Endothelial cell of umbilical vein (primary cell): ENCODE measurements at regions not wholly inside any gene's neighbourhood (a gene's known extent, or its start where the extent isn't known, plus 50 kb on each side); places are given as distances from the start of the nearest gene placed in this dataset.

Experiments
- BruUV-seq: library from RNA; stranded (reverse); fragments of 400-500 nt; replicated peaks from 2 replicates; lab custom pipeline; 2021; lab: Mats Ljungman, UMichigan
- CTCF ChIA-PET: fragments of 300-600, 350-600 bp; sonication (Branson Sonifier 250); formaldehyde crosslinking; loops from one replicate; lab custom pipeline; 2021; ENCODE audit warnings: antibody characterized with exemption, inconsistent platforms; lab: Charles Lee
- POLR2A ChIA-PET: fragments of 300-600, 350-600 bp; sonication (Branson Sonifier 250); formaldehyde crosslinking; loops from one replicate; lab custom pipeline; 2021; ENCODE audit warnings: antibody characterized with exemption, inconsistent platforms; lab: Charles Lee
- DNase-seq: peaks from one replicate; pipeline ENCODE4 v3.0.0-alpha.2; 2011; ENCODE audit warnings: low read depth, low spot score
- FAIRE-seq: peaks from 2 replicates; lab custom pipeline; 2011; peaks lifted over from hg19 to GRCh38; lab: Jason Lieb, UNC
- H2AFZ ChIP-seq: 2 replicates; pipeline ENCODE4 v1.6.0; 2012; ENCODE audit warnings: low read depth, low read length, control low read depth, inconsistent platforms
- H3K27ac ChIP-seq: 2 replicates; pipeline ENCODE4 v1.5.1; 2011; ENCODE audit warnings: low read depth, mild to moderate bottlenecking, control low read depth, low read length, moderate library complexity; ENCODE audit not compliant: insufficient read depth
- H3K27me3 ChIP-seq, 2 experiments: 2 replicates each; pipeline versions ENCODE4 v1.6.0 to v1.6.1; 2011; ENCODE audit warnings: low read length in 2 of 2, mixed read lengths in 1 of 2; ENCODE audit not compliant: control insufficient read depth in 2 of 2, insufficient read depth in 2 of 2
- H3K36me3 ChIP-seq, 2 experiments: 2 replicates in 1 of 2; 3 replicates in 1 of 2; pipeline ENCODE4 v1.5.1; 2011; ENCODE audit warnings: low read length in 2 of 2, mild to moderate bottlenecking in 1 of 2, moderate library complexity in 1 of 2; ENCODE audit not compliant: control insufficient read depth in 2 of 2, insufficient read depth in 2 of 2; ENCODE audit errors: extremely low read depth in 1 of 2
- H3K4me1 ChIP-seq: 3 replicates; pipeline ENCODE4 v1.5.1; 2011; ENCODE audit warnings: mild to moderate bottlenecking, low read length; ENCODE audit not compliant: control insufficient read depth, insufficient read depth; ENCODE audit errors: extremely low read depth
- H3K4me2 ChIP-seq: 2 replicates; pipeline ENCODE4 v1.6.1; 2011; ENCODE audit warnings: low read length, control low read depth, mixed read lengths; ENCODE audit not compliant: insufficient read depth
- H3K4me3 ChIP-seq, 3 experiments: fragments of 200-600 bp in 1 of 3; sonication (generic), shearing (Covaris generic) in 1 of 3; replicated peaks in 1 of 3; 2 replicates each; pipeline ENCODE4 v1.5.1; 2011 to 2016; ENCODE audit warnings: control low read depth in 3 of 3, low read length in 3 of 3, mild to moderate bottlenecking in 2 of 3, inconsistent platforms in 1 of 3, low read depth in 1 of 3, moderate library complexity in 1 of 3; ENCODE audit not compliant: insufficient read depth in 1 of 3
- H3K79me2 ChIP-seq: 2 replicates; pipeline ENCODE4 v1.6.0; 2012; ENCODE audit warnings: low read length, inconsistent platforms; ENCODE audit not compliant: control insufficient read depth, insufficient read depth
- H3K9ac ChIP-seq: replicated peaks from 2 replicates; pipeline ENCODE3; 2011; ENCODE audit warnings: low read length, control low read depth; ENCODE audit not compliant: insufficient read depth; ENCODE audit errors: extremely low read depth
- H3K9me1 ChIP-seq: replicated peaks from 3 replicates; pipeline ENCODE4 v1.6.0; 2011; ENCODE audit warnings: mild to moderate bottlenecking, low read length; ENCODE audit not compliant: control insufficient read depth, insufficient read depth; ENCODE audit errors: extremely low read depth
- H3K9me3 ChIP-seq: replicated peaks from 2 replicates; pipeline ENCODE4 v1.5.1; 2012; ENCODE audit warnings: low read length, inconsistent platforms; ENCODE audit not compliant: control insufficient read depth, insufficient read depth
- H4K20me1 ChIP-seq: replicated peaks from 2 replicates; pipeline ENCODE3; 2011; ENCODE audit warnings: mild to moderate bottlenecking, low read length; ENCODE audit not compliant: control insufficient read depth, insufficient read depth; ENCODE audit errors: extremely low read depth
- EZH2 ChIP-seq: IDR thresholded peaks from 2 replicates; pipeline ENCODE4 v1.6.1; 2012; ENCODE audit warnings: borderline replicate concordance, low read depth, mild to moderate bottlenecking, moderate library complexity, low read length, inconsistent platforms; ENCODE audit not compliant: severe bottlenecking
- FOS ChIP-seq: IDR thresholded peaks from 2 replicates; pipeline ENCODE4 v1.6.1; 2011; ENCODE audit warnings: mild to moderate bottlenecking, low read length, moderate library complexity, borderline replicate concordance; ENCODE audit not compliant: insufficient read depth
- GATA2 ChIP-seq: IDR thresholded peaks from 2 replicates; pipeline ENCODE4 v1.7.0; 2011; ENCODE audit warnings: low read depth, mild to moderate bottlenecking, moderate library complexity, mixed read lengths, low read length; ENCODE audit not compliant: insufficient read length, insufficient read depth
- JUN ChIP-seq: IDR thresholded peaks from 2 replicates; pipeline ENCODE4 v1.6.1; 2011; ENCODE audit warnings: borderline replicate concordance, low read depth; ENCODE audit not compliant: insufficient read length, insufficient read depth
- MAX ChIP-seq: IDR thresholded peaks from 2 replicates; pipeline ENCODE4 v1.6.1; 2011; ENCODE audit not compliant: insufficient read depth, insufficient read length
- MYC ChIP-seq: IDR thresholded peaks from one replicate; pipeline ENCODE4 v1.6.1; 2011; ENCODE audit warnings: mild to moderate bottlenecking, low read depth, low read length
- POLR2A ChIP-seq: IDR thresholded peaks from 2 replicates; pipeline ENCODE4 v1.6.1; 2012; ENCODE audit warnings: low read depth, mild to moderate bottlenecking, control low read depth, low read length
- POLR2AphosphoS5 ChIP-seq: IDR thresholded peaks from 2 replicates; pipeline ENCODE4 v1.6.1; 2012; ENCODE audit warnings: low read depth, mild to moderate bottlenecking, control low read depth, low read length, moderate library complexity; ENCODE audit not compliant: insufficient read depth
- dilution Hi-C: fragments of 300-500 bp; cut with MboI; formaldehyde crosslinking; loops from one replicate; pipeline ENCODE4 v1.15.0; 2019; ENCODE audit warnings: low sequenced_read_pairs; ENCODE audit not compliant: extremely low pct_ligation_motif_present
- intact Hi-C: fragments of 100-400 bp; cut with micrococcal nuclease; formaldehyde crosslinking; loops from one replicate; pipeline ENCODE4 v1.10.0; 2022
- TF ChIP-seq, protein P1 (sequence below), 2 donors: IDR thresholded peaks; 1 replicate in 1 of 2; 2 replicates in 1 of 2; pipeline ENCODE4 v1.5.1; 2011; ENCODE audit warnings: low read length in 2 of 2, mild to moderate bottlenecking in 2 of 2, moderate library complexity in 2 of 2, control low read depth in 1 of 2, inconsistent platforms in 1 of 2, low read depth in 1 of 2; ENCODE audit not compliant: insufficient read depth in 1 of 2; ENCODE audit errors: extremely low read depth in 1 of 2

- Histone ChIP-seq H3K36me3 (no peaks in the 10 kb centered on the region), H3K9ac (no peak overlapping the region), H3K9me1 (no peaks in the 10 kb centered on the region), H2AFZ (no peak overlapping the region), H3K4me2 (no peak overlapping the region), H3K27me3 (no peaks in the 10 kb centered on the region), H3K79me2 (no peaks in the 10 kb centered on the region), H3K9me3 (peaks cover 6% of the 10 kb centered on the region), H3K27ac (no peak overlapping the region), H3K4me1 (no peaks in the 10 kb centered on the region), H3K4me3 (no peak overlapping the region), H4K20me1 (no peaks in the 10 kb centered on the region)
- no peak for FAIRE-seq
- ChIA-PET POLR2A (no interaction called here), CTCF (no interaction called here)
- DNase-seq = no peak
- BruUV-seq = no TSS peak
- TF ChIP-seq GATA2 (no peak), EZH2 (no peak), POLR2A (no peak), MAX (no peak), MYC (no peak), FOS (no peak), POLR2AphosphoS5 (no peak)
- intact Hi-C loops (no loop called here), dilution Hi-C loops (no loop called here)
Measured at GRCh38 chr13:111595276-111595675, 274.8 kb downstream of the TEX29 start.

DNA sequence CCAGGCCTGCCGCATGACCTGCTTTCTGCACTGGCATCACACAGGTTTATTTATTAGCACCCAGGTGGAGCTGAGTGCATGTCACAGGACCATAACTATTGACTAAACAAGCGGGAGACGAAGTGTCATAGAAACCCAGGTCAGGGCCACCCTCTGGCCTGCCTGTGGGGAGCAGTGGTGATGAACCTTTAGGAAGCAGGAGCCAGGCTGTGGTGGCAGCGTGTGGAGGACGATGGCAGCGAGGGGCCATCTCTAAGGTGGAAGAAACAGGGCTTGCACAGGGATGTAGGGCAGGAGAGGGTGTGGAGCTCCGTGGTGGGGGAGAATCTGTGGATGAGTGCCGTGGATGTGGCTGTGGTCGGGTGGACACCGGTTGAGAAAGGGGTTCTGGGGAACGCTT, 275.3 kb downstream of the TEX29 start:
- no peak for TF ChIP-seq EZH2
- TF ChIP-seq MAX = no peak
- no peak for TF ChIP-seq MYC
- TF ChIP-seq GATA2 = no peak
- TF ChIP-seq, protein P1, sequence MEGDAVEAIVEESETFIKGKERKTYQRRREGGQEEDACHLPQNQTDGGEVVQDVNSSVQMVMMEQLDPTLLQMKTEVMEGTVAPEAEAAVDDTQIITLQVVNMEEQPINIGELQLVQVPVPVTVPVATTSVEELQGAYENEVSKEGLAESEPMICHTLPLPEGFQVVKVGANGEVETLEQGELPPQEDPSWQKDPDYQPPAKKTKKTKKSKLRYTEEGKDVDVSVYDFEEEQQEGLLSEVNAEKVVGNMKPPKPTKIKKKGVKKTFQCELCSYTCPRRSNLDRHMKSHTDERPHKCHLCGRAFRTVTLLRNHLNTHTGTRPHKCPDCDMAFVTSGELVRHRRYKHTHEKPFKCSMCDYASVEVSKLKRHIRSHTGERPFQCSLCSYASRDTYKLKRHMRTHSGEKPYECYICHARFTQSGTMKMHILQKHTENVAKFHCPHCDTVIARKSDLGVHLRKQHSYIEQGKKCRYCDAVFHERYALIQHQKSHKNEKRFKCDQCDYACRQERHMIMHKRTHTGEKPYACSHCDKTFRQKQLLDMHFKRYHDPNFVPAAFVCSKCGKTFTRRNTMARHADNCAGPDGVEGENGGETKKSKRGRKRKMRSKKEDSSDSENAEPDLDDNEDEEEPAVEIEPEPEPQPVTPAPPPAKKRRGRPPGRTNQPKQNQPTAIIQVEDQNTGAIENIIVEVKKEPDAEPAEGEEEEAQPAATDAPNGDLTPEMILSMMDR (IDR thresholded peaks at IDR 0.05; ENCODE audit: extremely low read depth in 1 of 2, insufficient read depth in 1 of 2, low read depth in 1 of 2, low read length in 2 of 2) = no peak
- no peak for TF ChIP-seq POLR2AphosphoS5
- no peak for TF ChIP-seq POLR2A
- no peak for TF ChIP-seq JUN
- H3K9me1 ChIP-seq = no peaks in the 10 kb centered on the region
- peaks cover 6% of the 10 kb centered on the region for H3K9me3 ChIP-seq
- FAIRE-seq (no peak), DNase-seq (no peak)
- H4K20me1 ChIP-seq = no peaks in the 10 kb centered on the region
- no peaks in the 10 kb centered on the region for H3K79me2 ChIP-seq
- dilution Hi-C loops (no loop called here), intact Hi-C loops (no loop called here)
- no peaks in the 10 kb centered on the region for H3K36me3 ChIP-seq
- CTCF ChIA-PET = no interaction called here
- no peak overlapping the region for H3K4me2 ChIP-seq
- H3K4me1 ChIP-seq = no peaks in the 10 kb centered on the region
- POLR2A ChIA-PET = no interaction called here
- H3K9ac ChIP-seq = no peak overlapping the region
- H3K27ac ChIP-seq = no peak overlapping the region
- no peak overlapping the region for H3K4me3 ChIP-seq
- H2AFZ ChIP-seq = no peak overlapping the region
- BruUV-seq = no TSS peak
- H3K27me3 ChIP-seq = no peaks in the 10 kb centered on the region
